ENCODE measurements at regions not wholly inside any gene's neighbourhood (a gene's known extent, or its start where the extent isn't known, plus 50 kb on each side); places are given as distances from the start of the nearest gene placed in this dataset.

DNA sequence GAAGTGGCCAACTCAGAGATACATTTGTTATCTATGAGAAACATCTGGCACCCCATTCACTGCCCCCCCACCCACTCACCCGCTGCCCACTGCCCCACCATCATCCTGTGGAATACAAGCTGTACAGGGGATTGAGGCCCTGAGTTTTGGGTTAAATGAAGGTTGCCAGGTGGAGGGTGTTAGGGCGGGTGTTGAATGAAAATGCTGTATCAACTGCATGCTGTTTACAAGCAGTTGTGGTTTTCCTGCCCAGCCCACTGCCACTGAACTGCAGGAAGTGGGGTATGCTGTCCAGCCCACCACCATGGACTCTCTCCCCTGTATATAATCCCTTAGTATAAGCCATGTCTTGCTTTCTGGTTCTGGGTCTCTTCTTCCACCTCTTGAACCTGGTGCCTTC, 481.9 kb downstream of the METTL4 start:
- no peak overlapping the region for H3K4me3 ChIP-seq (ENCODE audit: low read depth, low read length)
- TF ChIP-seq, protein P1, sequence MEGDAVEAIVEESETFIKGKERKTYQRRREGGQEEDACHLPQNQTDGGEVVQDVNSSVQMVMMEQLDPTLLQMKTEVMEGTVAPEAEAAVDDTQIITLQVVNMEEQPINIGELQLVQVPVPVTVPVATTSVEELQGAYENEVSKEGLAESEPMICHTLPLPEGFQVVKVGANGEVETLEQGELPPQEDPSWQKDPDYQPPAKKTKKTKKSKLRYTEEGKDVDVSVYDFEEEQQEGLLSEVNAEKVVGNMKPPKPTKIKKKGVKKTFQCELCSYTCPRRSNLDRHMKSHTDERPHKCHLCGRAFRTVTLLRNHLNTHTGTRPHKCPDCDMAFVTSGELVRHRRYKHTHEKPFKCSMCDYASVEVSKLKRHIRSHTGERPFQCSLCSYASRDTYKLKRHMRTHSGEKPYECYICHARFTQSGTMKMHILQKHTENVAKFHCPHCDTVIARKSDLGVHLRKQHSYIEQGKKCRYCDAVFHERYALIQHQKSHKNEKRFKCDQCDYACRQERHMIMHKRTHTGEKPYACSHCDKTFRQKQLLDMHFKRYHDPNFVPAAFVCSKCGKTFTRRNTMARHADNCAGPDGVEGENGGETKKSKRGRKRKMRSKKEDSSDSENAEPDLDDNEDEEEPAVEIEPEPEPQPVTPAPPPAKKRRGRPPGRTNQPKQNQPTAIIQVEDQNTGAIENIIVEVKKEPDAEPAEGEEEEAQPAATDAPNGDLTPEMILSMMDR (IDR thresholded peaks at IDR 0.05; ENCODE audit: low read depth, low read length) = no peak

DNA sequence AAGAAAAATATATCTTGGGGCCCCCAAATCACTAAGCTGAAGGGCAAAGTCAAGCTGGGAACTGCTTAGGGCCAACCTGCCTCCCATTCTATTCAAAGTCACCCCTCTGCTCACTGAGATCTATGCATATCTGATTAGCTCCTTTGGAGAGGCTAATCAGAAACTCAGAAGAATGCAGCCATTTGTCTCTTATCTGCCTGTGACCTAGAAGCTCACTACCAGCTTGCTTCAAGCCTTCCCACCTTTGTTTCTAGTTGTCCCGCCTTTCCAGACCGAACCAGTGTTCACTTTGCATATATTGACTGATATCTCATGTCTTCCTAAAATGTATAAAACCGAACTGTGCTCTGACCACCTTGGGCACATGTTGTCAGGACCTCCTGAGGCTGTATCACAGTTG, 479.4 kb downstream of the METTL4 start:
- no peak overlapping the region for H3K4me3 ChIP-seq (ENCODE audit: low read depth, low read length)
- TF ChIP-seq, protein P1 (IDR thresholded peaks at IDR 0.05; ENCODE audit: low read depth, low read length) = no peak

DNA sequence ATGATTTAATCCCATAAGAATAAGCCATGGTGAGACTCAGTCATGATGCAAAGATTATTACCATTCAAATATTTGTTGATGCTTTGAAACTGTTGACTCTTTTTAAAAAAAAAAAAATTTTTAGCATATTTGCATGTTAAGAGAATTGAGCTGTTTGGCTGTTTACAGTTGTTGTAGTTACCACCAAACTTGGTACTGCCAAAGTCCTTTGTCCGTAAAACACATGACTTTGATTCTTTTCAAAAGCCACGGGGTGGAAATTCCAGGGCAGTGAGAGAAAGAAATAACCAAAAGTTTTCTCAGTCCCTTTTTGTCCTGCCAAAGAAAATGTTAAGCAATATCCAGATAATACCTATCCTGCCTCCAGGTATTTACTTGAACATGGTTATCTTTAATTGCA, 474.8 kb downstream of the METTL4 start:
- no peak overlapping the region for H3K4me3 ChIP-seq (ENCODE audit: low read depth, low read length)
- TF ChIP-seq, protein P1 (IDR thresholded peaks at IDR 0.05; ENCODE audit: low read depth, low read length) = no peak

DNA sequence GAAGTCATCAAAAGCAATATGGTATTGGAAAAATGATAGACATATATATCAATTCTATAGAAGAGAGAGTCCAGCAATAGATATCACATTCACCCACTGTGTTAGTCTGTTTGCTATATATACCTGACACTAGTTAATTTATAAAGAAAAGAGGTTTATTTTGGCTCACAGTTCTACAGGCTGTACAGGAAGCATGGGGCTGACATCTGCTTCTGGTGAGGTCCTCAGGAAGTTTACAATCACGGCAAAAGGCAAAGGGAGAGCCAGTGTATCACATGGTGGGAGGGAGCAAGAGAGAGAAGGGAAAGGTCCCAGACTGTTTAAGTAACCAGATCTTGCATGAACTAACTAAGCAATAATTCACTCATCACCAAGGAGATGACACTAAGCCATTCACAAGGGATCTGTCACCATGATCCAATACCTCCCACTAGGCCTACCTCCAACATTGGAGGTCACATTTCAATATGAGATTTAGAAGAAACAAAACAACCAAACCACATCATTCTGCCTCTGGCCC, 470.6 kb downstream of the METTL4 start:
- TF ChIP-seq, protein P1 (IDR thresholded peaks at IDR 0.05; ENCODE audit: low read depth, low read length) = no peak
- H3K4me3 ChIP-seq (ENCODE audit: low read depth, low read length) = no peak overlapping the region

DNA sequence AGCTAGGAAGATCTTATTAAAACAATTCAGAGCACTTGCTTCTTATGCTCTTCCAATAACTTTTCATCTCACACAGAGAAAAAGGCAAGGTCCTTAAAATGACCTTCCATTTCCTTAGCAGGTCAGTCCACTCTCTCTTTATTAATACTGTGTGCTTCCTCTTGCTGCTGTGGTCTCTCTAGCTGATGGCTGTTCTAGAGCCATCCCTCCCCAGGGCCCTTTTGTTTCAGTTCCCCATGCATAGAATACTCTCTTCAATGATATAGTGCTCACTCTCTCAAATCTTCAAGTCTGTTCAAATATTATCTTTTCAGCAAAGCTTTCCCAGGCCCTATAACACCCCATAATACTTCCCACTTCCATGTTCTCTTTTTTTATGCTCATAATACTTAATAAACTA, 469.3 kb downstream of the METTL4 start:
- TF ChIP-seq, protein P1 (IDR thresholded peaks at IDR 0.05; ENCODE audit: low read depth, low read length) = no peak

DNA sequence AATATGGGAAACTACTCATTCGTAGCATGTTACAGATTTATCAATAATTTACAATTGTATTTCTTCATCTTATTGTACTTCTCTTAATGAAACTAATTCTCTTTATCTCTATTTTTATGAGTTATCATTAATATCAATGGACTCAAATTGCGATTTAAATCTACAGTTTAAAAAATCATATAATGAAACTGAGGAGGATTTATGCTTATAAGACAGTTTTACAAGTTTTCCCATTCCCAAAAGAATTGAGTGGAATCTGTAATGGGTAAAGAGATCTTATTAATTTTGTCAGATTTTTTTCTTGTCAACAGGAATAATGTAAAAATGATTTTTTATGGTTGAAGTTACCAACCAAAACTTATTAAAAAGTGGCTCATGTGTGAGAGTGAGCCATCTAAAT, 468.0 kb downstream of the METTL4 start:
- TF ChIP-seq, protein P1 (IDR thresholded peaks at IDR 0.05; ENCODE audit: low read depth, low read length) = no peak
- no peak overlapping the region for H3K4me3 ChIP-seq (ENCODE audit: low read depth, low read length)

More for the DNA sequence above, 469.3 kb downstream of the METTL4 start:
- H3K4me3 ChIP-seq (ENCODE audit: low read depth, low read length) = no peak overlapping the region

GRCh38 chr18:2104620-2105462, 466.5 kb downstream of the METTL4 start:
- TF ChIP-seq, protein P1 (IDR thresholded peaks at IDR 0.05; ENCODE audit: low read depth, low read length) = peak; percentile 70
- no peak overlapping the region for H3K4me3 ChIP-seq (ENCODE audit: low read depth, low read length)

Data from WI38 (cell line).